KMS-11 (cell line): ENCODE measurements at regions not wholly inside any gene's neighbourhood (a gene's known extent, or its start where the extent isn't known, plus 50 kb on each side); places are given as distances from the start of the nearest gene placed in this dataset.

Source experiments
- H2AFZ ChIP-seq: fragments of 200-600 bp; sonication (generic); 2 replicates; pipeline ENCODE4 v1.6.1; 2016; ENCODE audit warnings: antibody characterized with exemption, mixed run types, low read depth
- H3K27ac ChIP-seq: fragments of 200-600 bp; sonication (generic); 2 replicates; pipeline ENCODE4 v1.6.1; 2016; ENCODE audit warnings: mild to moderate bottlenecking, mixed run types
- H3K27me3 ChIP-seq: fragments of 200-600 bp; sonication (generic); 2 replicates; pipeline ENCODE4 v1.6.1; 2017; ENCODE audit warnings: mild to moderate bottlenecking, low read depth, mixed run types, moderate library complexity; ENCODE audit not compliant: insufficient read depth
- H3K36me3 ChIP-seq: fragments of 200-600 bp; sonication (generic); 2 replicates; pipeline ENCODE4 v1.6.1; 2017; ENCODE audit warnings: mild to moderate bottlenecking, mixed run types; ENCODE audit not compliant: insufficient read depth
- H3K4me1 ChIP-seq: fragments of 200-600 bp; sonication (generic); 2 replicates; pipeline ENCODE4 v1.6.1; 2016; ENCODE audit warnings: mild to moderate bottlenecking, low read depth, mixed run types; ENCODE audit not compliant: poor library complexity, severe bottlenecking
- H3K4me2 ChIP-seq: fragments of 200-600 bp; sonication (generic); 2 replicates; pipeline ENCODE4 v1.7.0; 2016; ENCODE audit warnings: mild to moderate bottlenecking, mixed run types
- H3K4me3 ChIP-seq: fragments of 200-600 bp; sonication (generic); IDR thresholded peaks from 2 replicates; pipeline ENCODE4 v1.6.1; 2017; ENCODE audit warnings: low read depth, low read length, mixed read lengths; ENCODE audit not compliant: insufficient read depth
- H3K79me2 ChIP-seq: fragments of 200-600 bp; sonication (generic); 2 replicates; pipeline ENCODE4 v1.6.1; 2016; ENCODE audit warnings: low read depth, mixed run types; ENCODE audit not compliant: insufficient read depth
- H3K9ac ChIP-seq: fragments of 200-600 bp; sonication (generic); 2 replicates; pipeline ENCODE4 v1.6.1; 2016; ENCODE audit warnings: mild to moderate bottlenecking, mixed run types
- H4K20me1 ChIP-seq: fragments of 200-600 bp; sonication (generic); 2 replicates; pipeline ENCODE4 v1.6.1; 2016; ENCODE audit warnings: mild to moderate bottlenecking, mixed run types; ENCODE audit not compliant: insufficient read depth
- TF ChIP-seq, protein P1 (sequence below): fragments of 200-600 bp; sonication (generic); conservative IDR thresholded peaks from 2 replicates; pipeline ENCODE4 v1.6.1; 2017; ENCODE audit warnings: low read depth, mild to moderate bottlenecking, antibody characterized with exemption, low read length, moderate library complexity, mixed read lengths

DNA sequence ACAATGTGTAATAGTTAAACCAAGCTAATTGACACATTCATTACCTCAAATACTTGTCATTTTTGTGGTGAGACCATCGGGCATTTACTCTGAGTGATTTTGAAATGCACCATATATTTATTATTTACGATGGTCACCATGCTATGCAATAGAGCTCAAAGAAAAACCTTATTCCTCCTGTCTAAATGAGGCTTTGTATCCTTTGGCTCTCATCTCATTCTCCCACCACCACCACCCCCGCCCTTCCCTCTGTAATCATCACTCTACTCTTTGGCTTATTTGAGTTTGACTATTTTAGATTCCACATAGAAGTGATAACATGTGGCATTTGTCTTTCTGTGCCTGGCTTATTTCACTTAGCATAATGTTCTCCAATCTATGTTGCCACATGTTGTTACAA lies 124.9 kb downstream of the CYSLTR2 start:
- Histone ChIP-seq H3K4me3 (no peak overlapping the region), H3K36me3 (no peaks in the 10 kb centered on the region), H4K20me1 (no peaks in the 10 kb centered on the region), H2AFZ (no peak overlapping the region), H3K4me2 (no peak overlapping the region), H3K9ac (no peak overlapping the region), H3K27me3 (no peaks in the 10 kb centered on the region), H3K4me1 (no peaks in the 10 kb centered on the region), H3K27ac (no peak overlapping the region), H3K79me2 (no peaks in the 10 kb centered on the region)
- TF ChIP-seq, protein P1, sequence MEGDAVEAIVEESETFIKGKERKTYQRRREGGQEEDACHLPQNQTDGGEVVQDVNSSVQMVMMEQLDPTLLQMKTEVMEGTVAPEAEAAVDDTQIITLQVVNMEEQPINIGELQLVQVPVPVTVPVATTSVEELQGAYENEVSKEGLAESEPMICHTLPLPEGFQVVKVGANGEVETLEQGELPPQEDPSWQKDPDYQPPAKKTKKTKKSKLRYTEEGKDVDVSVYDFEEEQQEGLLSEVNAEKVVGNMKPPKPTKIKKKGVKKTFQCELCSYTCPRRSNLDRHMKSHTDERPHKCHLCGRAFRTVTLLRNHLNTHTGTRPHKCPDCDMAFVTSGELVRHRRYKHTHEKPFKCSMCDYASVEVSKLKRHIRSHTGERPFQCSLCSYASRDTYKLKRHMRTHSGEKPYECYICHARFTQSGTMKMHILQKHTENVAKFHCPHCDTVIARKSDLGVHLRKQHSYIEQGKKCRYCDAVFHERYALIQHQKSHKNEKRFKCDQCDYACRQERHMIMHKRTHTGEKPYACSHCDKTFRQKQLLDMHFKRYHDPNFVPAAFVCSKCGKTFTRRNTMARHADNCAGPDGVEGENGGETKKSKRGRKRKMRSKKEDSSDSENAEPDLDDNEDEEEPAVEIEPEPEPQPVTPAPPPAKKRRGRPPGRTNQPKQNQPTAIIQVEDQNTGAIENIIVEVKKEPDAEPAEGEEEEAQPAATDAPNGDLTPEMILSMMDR = no peak

DNA sequence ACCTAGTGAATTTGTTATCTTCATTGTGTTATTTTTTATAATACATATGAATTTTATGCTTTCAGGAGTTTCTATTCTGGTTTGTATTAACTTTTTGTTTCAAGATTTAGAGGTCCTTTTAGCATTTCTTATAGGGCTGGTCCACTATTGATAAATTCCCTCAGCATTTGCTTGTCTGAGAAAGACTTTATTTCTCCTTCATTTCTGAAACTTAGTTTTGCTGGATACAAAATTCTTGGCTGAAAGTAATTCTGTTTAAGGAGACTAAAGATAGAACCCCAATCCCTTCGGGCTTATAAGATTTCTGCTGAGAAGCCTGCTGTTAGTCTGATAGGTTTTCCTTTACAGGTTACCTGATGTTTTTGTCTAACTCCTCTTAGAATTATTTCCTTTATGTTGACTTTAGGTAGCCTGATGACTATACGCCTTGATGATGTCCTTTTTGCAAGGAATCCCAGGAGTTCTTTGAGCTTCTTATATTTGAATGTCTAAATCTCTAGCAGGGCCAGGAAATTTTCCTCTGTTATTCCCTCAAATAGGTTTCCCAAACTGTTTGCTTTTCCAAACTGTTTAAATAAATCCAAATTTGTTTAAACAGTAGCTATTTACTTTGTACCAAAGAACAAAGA lies 127.1 kb downstream of the CYSLTR2 start:
- TF ChIP-seq, protein P1 = no peak
- Histone ChIP-seq H3K27ac (no peak overlapping the region), H4K20me1 (no peaks in the 10 kb centered on the region), H3K79me2 (no peaks in the 10 kb centered on the region), H3K4me2 (no peak overlapping the region), H3K4me1 (no peaks in the 10 kb centered on the region), H3K9ac (no peak overlapping the region), H3K27me3 (no peaks in the 10 kb centered on the region), H3K4me3 (no peak overlapping the region), H2AFZ (no peak overlapping the region), H3K36me3 (no peaks in the 10 kb centered on the region)

DNA sequence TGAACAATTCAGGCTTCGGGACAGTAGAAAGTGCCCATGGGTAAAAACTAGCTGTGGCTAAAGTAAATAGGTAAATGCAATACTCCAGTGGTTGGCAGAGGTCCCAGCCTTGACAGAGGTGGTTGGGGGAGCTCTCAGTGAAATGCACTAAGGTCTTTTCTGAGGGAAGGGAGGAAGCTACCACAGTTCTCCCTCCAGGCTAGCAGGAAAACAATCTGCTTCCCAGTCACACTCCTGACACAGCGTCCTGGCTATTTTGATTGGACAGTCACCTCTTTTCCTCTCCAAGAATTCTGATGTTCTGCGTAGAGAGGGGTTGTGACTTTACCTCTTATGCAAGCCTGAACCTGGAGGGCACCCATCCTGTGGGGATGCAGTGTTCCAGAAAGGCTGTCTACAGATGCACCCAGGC lies 128.7 kb downstream of the CYSLTR2 start:
- H3K27ac ChIP-seq = no peak overlapping the region
- no peak overlapping the region for H2AFZ ChIP-seq
- H3K4me1 ChIP-seq = no peaks in the 10 kb centered on the region
- no peak overlapping the region for H3K9ac ChIP-seq
- H3K4me2 ChIP-seq = no peak overlapping the region
- H3K79me2 ChIP-seq = no peaks in the 10 kb centered on the region
- no peaks in the 10 kb centered on the region for H3K27me3 ChIP-seq
- no peaks in the 10 kb centered on the region for H3K36me3 ChIP-seq
- TF ChIP-seq, protein P1 = no peak
- H4K20me1 ChIP-seq = no peaks in the 10 kb centered on the region
- no peak overlapping the region for H3K4me3 ChIP-seq

DNA sequence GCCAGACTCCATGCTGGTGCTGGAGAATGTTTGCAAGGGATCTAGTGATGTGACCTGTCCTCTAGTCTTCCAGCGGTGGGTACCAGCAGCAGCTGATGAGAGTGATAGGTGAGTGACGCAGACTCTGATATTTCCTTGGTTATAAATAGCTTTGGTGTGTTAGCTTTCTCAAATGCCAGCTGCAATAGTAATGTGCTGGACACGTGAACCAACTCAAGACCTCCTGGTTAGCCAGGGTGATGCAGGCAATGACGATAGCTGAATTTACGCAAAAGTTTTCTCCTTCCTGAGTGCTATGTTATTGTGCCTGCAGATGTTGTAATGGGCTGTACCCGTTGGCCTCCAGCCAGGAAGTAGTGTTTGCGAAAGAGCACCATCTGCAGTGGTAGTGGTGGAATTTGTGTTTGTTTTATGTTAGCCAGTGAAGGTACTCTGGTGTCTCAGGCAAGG lies 129.5 kb downstream of the CYSLTR2 start:
- Histone ChIP-seq H3K27ac (no peak overlapping the region), H3K4me3 (no peak overlapping the region), H3K4me2 (no peak overlapping the region), H4K20me1 (no peaks in the 10 kb centered on the region), H3K79me2 (no peaks in the 10 kb centered on the region), H3K4me1 (no peaks in the 10 kb centered on the region), H3K9ac (no peak overlapping the region), H3K36me3 (no peaks in the 10 kb centered on the region), H3K27me3 (no peaks in the 10 kb centered on the region), H2AFZ (no peak overlapping the region)
- TF ChIP-seq, protein P1 = no peak
